Gastroesophageal sphincter (tissue), 4 donors: ENCODE measurements at regions not wholly inside any gene's neighbourhood (a gene's known extent, or its start where the extent isn't known, plus 50 kb on each side); places are given as distances from the start of the nearest gene placed in this dataset.

Experiments
- ATAC-seq: fragments of 150-250 bp; one replicate; pipeline ENCODE4 v1.9.1; 2016; ENCODE audit warnings: mild to moderate bottlenecking, moderate library complexity
- H3K27ac ChIP-seq, 4 donors: fragments of 200-600 bp; sonication (generic) in 3 of 4; 1 replicate in 3 of 4; 2 replicates in 1 of 4; pipeline ENCODE4 v1.5.1; 2016 to 2019
- H3K27me3 ChIP-seq: fragments of 200-600 bp; sonication (generic); one replicate; pipeline ENCODE4 v1.5.1; 2019
- H3K36me3 ChIP-seq, 2 donors: fragments of 200-600 bp; sonication (generic); one replicate each; pipeline ENCODE4 v1.5.1; 2019; ENCODE audit warnings: control low read depth in 1 of 2
- H3K4me1 ChIP-seq, 3 donors: fragments of 200-600 bp; sonication (generic); 1 replicate in 2 of 3; 2 replicates in 1 of 3; pipeline ENCODE4 v1.5.1; 2016 to 2019; ENCODE audit warnings: control low read depth in 2 of 3
- H3K4me3 ChIP-seq, 2 donors: fragments of 200-600 bp; sonication (generic); one replicate each; pipeline ENCODE4 v1.5.1; 2019; ENCODE audit warnings: mild to moderate bottlenecking in 1 of 2, moderate library complexity in 1 of 2
- H3K9me3 ChIP-seq, 3 donors: fragments of 200-600 bp; sonication (generic); one replicate each; pipeline ENCODE4 v1.5.1; 2017 to 2019; ENCODE audit warnings: control low read depth in 2 of 3
- EP300 ChIP-seq: sonication (generic); formaldehyde crosslinking; IDR thresholded peaks from one replicate; pipeline ENCODE4 v1.6.1; 2017; ENCODE audit warnings: antibody characterized with exemption, mild to moderate bottlenecking
- POLR2A ChIP-seq, 2 donors: fragments of 450-650 bp; IDR thresholded peaks; one replicate each; pipeline ENCODE4 v1.6.1; 2017; ENCODE audit warnings: antibody characterized with exemption in 2 of 2, mild to moderate bottlenecking in 2 of 2, moderate library complexity in 1 of 2
- POLR2AphosphoS5 ChIP-seq: sonication (generic); formaldehyde crosslinking; IDR thresholded peaks from one replicate; pipeline ENCODE4 v1.6.1; 2017; ENCODE audit warnings: antibody characterized with exemption
- WGBS, 2 donors: methylation state at CpG; one replicate each; pipeline ENCODE4 v1.1.5; 2018; ENCODE audit warnings: low coverage in 1 of 2; 5-methylcytosine and 5-hydroxymethylcytosine counted together
- TF ChIP-seq, protein P1 (sequence below), 4 experiments: fragments of 200-600 bp in 2 of 4; fragments of 450-650 bp in 2 of 4; sonication (generic) in 1 of 4; IDR thresholded peaks; one replicate each; pipeline ENCODE4 v1.5.1; 2017 to 2019; ENCODE audit warnings: antibody characterized with exemption in 4 of 4, mild to moderate bottlenecking in 2 of 4, moderate library complexity in 2 of 4

DNA sequence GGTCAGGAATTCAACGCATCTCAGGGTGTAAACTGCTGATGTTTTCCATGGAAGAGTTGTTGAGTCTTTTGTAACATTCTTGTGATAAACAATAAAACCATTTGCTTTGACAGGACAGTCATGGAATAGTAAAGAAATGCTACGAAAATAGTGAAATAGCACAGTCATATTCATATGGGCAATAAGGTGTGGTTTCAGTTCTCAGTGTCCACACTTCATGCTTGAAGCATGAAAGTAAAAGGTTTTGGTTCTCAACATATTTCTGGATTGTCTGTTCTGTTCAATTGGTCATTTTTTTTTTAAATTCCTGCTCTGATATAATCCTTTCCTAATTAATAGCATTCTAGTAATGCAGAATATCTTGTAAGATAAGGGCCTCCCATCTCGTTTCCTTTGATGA, 467.6 kb upstream of the ZNF608 start:
- Histone ChIP-seq H3K27me3 (no peaks in the 10 kb centered on the region), H3K4me3 (no peak overlapping the region), H3K9me3 (no peaks in the 10 kb centered on the region), H3K27ac (no peak overlapping the region), H3K4me1 (no peaks in the 10 kb centered on the region), H3K36me3 (no peaks in the 10 kb centered on the region)
- 90 to 92% methylated on average over 3 of the region's 3 CpGs for WGBS, 2 donors
- no peak for ATAC-seq
- TF ChIP-seq, protein P1, sequence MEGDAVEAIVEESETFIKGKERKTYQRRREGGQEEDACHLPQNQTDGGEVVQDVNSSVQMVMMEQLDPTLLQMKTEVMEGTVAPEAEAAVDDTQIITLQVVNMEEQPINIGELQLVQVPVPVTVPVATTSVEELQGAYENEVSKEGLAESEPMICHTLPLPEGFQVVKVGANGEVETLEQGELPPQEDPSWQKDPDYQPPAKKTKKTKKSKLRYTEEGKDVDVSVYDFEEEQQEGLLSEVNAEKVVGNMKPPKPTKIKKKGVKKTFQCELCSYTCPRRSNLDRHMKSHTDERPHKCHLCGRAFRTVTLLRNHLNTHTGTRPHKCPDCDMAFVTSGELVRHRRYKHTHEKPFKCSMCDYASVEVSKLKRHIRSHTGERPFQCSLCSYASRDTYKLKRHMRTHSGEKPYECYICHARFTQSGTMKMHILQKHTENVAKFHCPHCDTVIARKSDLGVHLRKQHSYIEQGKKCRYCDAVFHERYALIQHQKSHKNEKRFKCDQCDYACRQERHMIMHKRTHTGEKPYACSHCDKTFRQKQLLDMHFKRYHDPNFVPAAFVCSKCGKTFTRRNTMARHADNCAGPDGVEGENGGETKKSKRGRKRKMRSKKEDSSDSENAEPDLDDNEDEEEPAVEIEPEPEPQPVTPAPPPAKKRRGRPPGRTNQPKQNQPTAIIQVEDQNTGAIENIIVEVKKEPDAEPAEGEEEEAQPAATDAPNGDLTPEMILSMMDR (IDR thresholded peaks at IDR 0.05) = no peak
- TF ChIP-seq EP300 = no peak
- no peak for TF ChIP-seq POLR2A (IDR thresholded peaks at IDR 0.05)
- no peak for TF ChIP-seq POLR2AphosphoS5

DNA sequence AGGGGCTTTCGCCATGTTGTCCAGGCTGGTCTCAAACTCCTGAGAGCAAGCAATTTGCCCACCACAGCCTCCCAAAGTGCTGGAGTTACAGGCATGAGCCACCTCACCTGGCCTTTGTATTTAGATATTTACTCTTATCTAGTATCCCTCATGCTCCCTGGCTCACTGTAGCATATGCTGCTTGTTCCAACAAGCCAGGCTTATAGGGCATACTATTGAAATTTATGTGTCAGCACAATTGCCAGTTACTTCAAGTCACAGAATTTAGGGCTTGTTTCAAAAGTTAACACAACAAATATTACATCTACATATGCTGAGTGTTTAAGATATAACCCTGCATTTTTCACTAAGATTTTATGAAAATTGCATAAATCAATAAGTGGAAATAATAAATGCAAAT, 469.2 kb upstream of the ZNF608 start:
- no peaks in the 10 kb centered on the region for H3K36me3 ChIP-seq
- TF ChIP-seq POLR2A (IDR thresholded peaks at IDR 0.05) (no peak), EP300 (no peak), POLR2AphosphoS5 (no peak)
- TF ChIP-seq, protein P1 (IDR thresholded peaks at IDR 0.05) = no peak
- H3K4me3 ChIP-seq = no peak overlapping the region
- H3K27me3 ChIP-seq = no peaks in the 10 kb centered on the region
- no peaks in the 10 kb centered on the region for H3K9me3 ChIP-seq
- WGBS, 2 donors = 100% methylated on average over 1 of the region's 1 CpG; no CpG with 5 or more reads in 1 of the 2 donors
- no peak overlapping the region for H3K27ac ChIP-seq
- no peaks in the 10 kb centered on the region for H3K4me1 ChIP-seq
- no peak for ATAC-seq

DNA sequence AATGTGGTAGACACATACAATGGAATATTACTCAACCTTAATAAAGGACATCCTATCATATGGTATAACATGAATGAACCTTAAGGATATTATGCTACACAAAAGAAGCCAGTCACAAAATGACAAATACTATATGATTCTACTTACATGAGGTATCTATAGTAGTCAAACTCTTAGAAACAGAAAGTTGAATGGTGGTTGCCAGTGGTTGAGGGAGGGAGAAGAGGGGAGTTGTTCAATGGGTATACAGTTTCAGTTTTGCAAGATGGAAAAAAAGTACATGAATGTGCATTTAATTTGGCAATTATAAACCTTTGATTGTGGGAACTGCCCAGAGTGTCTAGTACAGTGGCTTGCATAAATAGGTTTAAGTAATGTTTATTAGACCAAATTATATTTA, 473.3 kb upstream of the ZNF608 start:
- Histone ChIP-seq H3K36me3 (no peaks in the 10 kb centered on the region), H3K27me3 (no peaks in the 10 kb centered on the region), H3K4me1 (no peaks in the 10 kb centered on the region), H3K9me3 (no peaks in the 10 kb centered on the region), H3K27ac (no peak overlapping the region), H3K4me3 (no peak overlapping the region)
- TF ChIP-seq POLR2AphosphoS5 (no peak), POLR2A (IDR thresholded peaks at IDR 0.05) (no peak), EP300 (no peak)
- TF ChIP-seq, protein P1 (IDR thresholded peaks at IDR 0.05) = no peak
- no peak for ATAC-seq

DNA sequence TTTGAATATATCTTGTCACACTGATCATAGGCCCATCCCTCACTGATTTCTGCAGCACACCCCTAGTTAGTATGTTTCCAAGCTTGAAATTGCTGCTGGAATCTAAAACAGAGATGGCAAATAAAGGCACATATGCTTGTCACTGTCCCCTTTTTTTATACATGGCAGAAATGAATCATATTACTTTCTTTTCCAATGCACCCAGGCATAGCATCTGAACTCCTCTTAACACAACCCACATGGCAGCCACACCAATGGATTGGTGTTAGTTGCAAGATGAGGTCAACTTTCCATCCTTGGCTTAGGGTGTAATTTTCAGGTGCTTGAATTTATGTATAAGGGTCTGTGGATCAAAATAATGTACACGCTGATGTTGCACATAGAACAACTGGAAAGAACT, 473.8 kb upstream of the ZNF608 start:
- H3K27me3 ChIP-seq = no peaks in the 10 kb centered on the region
- H3K9me3 ChIP-seq = no peaks in the 10 kb centered on the region
- no peaks in the 10 kb centered on the region for H3K4me1 ChIP-seq
- H3K36me3 ChIP-seq = no peaks in the 10 kb centered on the region
- no peak overlapping the region for H3K27ac ChIP-seq
- H3K4me3 ChIP-seq = no peak overlapping the region
- ATAC-seq = no peak
- 89 to 100% methylated on average over 1 of the region's 1 CpG for WGBS, 2 donors
- TF ChIP-seq POLR2AphosphoS5 = no peak
- no peak for TF ChIP-seq POLR2A (IDR thresholded peaks at IDR 0.05)
- no peak for TF ChIP-seq EP300
- TF ChIP-seq, protein P1 (IDR thresholded peaks at IDR 0.05) = no peak

DNA sequence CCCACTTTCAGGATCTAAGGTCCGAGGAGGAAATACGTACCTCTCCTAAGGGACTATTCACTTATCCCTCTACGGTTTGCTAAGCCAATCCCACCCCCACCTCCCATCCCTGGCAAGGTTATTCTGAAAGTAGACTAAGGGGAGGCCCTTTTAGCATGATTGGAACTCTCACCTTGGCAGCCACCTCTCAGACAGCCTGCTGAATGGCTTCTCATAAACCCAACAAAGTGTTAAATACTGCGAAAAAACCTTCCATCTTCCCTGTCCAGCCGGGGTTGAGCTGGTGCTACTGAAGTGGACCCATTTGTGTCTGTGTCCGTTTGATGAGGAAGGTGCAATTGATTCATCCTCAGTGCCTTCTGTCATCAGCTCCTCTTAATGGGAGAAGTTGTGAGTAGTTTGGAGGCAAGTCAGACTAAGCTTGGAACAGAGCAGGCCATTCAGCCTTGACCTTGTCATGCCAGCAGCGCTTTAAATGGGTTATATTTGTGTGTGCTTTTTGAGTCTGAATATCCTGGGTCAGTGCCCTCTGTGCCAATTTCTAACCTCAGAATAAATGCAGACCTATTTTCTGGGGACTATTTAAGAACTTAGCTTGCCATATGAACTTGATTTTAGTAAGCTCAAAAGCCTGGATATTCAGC, 476.3 kb upstream of the ZNF608 start:
- Histone ChIP-seq H3K4me1 (no peaks in the 10 kb centered on the region), H3K9me3 (no peaks in the 10 kb centered on the region), H3K27me3 (no peaks in the 10 kb centered on the region), H3K4me3 (no peak overlapping the region), H3K36me3 (no peaks in the 10 kb centered on the region), H3K27ac (no peak overlapping the region)
- WGBS, 2 donors = 56 to 76% methylated on average over 3 to 7 of the region's 7 CpGs
- TF ChIP-seq, protein P1 (IDR thresholded peaks at IDR 0.05) = no peak
- TF ChIP-seq POLR2A (IDR thresholded peaks at IDR 0.05) = no peak
- TF ChIP-seq POLR2AphosphoS5 = no peak
- no peak for ATAC-seq
